A549 (cell line): ENCODE measurements at regions not wholly inside any gene's neighbourhood (a gene's known extent, or its start where the extent isn't known, plus 50 kb on each side); places are given as distances from the start of the nearest gene placed in this dataset.

Experiments used
- CBX2 ChIP-seq: fragments of 200-600 bp; sonication (generic); IDR thresholded peaks from 2 replicates; pipeline ENCODE4 v1.6.1; 2016; ENCODE audit warnings: low read depth, mild to moderate bottlenecking, borderline replicate concordance
- CEBPB ChIP-seq, 2 experiments: fragments of >200 bp in 1 of 2; sonication (Bioruptor Twin) in 1 of 2; formaldehyde crosslinking in 1 of 2; IDR thresholded peaks; 2 replicates each; pipeline ENCODE4 v1.6.1; 2012 to 2016
- EHMT2 ChIP-seq: fragments of 200-600 bp; sonication (generic); IDR thresholded peaks from 2 replicates; pipeline ENCODE4 v1.6.1; 2016; ENCODE audit warnings: antibody characterized with exemption, low read depth, mild to moderate bottlenecking, moderate library complexity
- EP300 ChIP-seq, 2 experiments: fragments of >200 bp; sonication (Bioruptor Twin); formaldehyde crosslinking; IDR thresholded peaks; 2 replicates in 1 of 2; 3 replicates in 1 of 2; pipeline ENCODE4 v1.6.1; 2016 to 2017
- ESRRA ChIP-seq: fragments of 150-350 bp; IDR thresholded peaks from 2 replicates; pipeline ENCODE4 v1.6.1; 2014; ENCODE audit warnings: mild to moderate bottlenecking, low read length, borderline replicate concordance
- MYC ChIP-seq: IDR thresholded peaks from 2 replicates; pipeline ENCODE4 v1.6.1; 2012; ENCODE audit warnings: mild to moderate bottlenecking, inconsistent platforms, low read length, improper control_type of control experiment, borderline replicate concordance
- NR3C1 ChIP-seq: fragments of >200 bp; sonication (Bioruptor Twin); formaldehyde crosslinking; IDR thresholded peaks from 3 replicates; pipeline ENCODE4 v1.6.1; 2017
- POLR2A ChIP-seq: IDR thresholded peaks from 2 replicates; pipeline ENCODE4 v1.6.1; 2012; ENCODE audit warnings: mild to moderate bottlenecking, low read length
- POLR2AphosphoS2 ChIP-seq: conservative IDR thresholded peaks from 2 replicates; pipeline ENCODE4 v1.6.1; 2012; ENCODE audit warnings: low read length, improper control_type of control experiment, inconsistent platforms
- RCOR1 ChIP-seq: fragments of 150-350 bp; IDR thresholded peaks from 2 replicates; pipeline ENCODE4 v1.6.1; 2014; ENCODE audit warnings: antibody characterized with exemption, low read length, low read depth
- SREBF2 ChIP-seq: fragments of 450-650 bp; IDR thresholded peaks from 2 replicates; pipeline ENCODE4 v1.6.1; 2014; ENCODE audit warnings: mild to moderate bottlenecking, moderate library complexity
- ZSCAN20 ChIP-seq: fragments of 250-450 bp; sonication (Bioruptor Pico); IDR thresholded peaks from 2 replicates; pipeline ENCODE4 v1.8.0; 2022; ENCODE audit warnings: mild to moderate bottlenecking, moderate library complexity
- TF ChIP-seq, protein P1 (sequence below): fragments of >200 bp; sonication (Bioruptor Twin); formaldehyde crosslinking; IDR thresholded peaks from 3 replicates; pipeline ENCODE4 v1.5.1; 2016
- TF ChIP-seq, protein P2 (sequence below): fragments of 200-600 bp; sonication (generic); IDR thresholded peaks from 2 replicates; pipeline ENCODE4 v1.6.1; 2016; ENCODE audit warnings: antibody characterized with exemption, mild to moderate bottlenecking, moderate library complexity

DNA sequence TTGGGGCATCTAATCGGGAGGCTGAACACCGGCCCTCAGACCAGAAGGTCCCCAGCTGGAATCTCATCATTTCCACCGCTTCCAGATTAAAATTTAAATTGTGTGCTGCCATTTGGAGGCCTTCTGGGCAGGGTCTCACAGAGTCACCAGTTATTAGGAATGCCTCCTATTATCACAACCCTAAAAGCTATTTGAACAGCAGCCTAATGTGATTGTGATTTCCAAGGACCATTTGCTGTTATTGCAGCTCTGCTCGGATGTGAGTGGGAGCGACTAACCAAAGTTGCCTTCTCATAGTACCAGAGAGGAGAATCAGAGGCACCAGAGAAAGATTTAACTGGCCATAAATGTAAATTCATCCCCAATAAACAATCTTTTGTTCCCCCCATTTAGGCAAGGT, 277.3 kb downstream of the RNF144B start:
- TF ChIP-seq MYC, result no peak
- TF ChIP-seq, protein P1, sequence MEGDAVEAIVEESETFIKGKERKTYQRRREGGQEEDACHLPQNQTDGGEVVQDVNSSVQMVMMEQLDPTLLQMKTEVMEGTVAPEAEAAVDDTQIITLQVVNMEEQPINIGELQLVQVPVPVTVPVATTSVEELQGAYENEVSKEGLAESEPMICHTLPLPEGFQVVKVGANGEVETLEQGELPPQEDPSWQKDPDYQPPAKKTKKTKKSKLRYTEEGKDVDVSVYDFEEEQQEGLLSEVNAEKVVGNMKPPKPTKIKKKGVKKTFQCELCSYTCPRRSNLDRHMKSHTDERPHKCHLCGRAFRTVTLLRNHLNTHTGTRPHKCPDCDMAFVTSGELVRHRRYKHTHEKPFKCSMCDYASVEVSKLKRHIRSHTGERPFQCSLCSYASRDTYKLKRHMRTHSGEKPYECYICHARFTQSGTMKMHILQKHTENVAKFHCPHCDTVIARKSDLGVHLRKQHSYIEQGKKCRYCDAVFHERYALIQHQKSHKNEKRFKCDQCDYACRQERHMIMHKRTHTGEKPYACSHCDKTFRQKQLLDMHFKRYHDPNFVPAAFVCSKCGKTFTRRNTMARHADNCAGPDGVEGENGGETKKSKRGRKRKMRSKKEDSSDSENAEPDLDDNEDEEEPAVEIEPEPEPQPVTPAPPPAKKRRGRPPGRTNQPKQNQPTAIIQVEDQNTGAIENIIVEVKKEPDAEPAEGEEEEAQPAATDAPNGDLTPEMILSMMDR, result no peak
- TF ChIP-seq EP300 (IDR thresholded peaks at IDR 0.05), result no peak
- no peak for TF ChIP-seq CEBPB (IDR thresholded peaks at IDR 0.05)
- no peak for TF ChIP-seq ZSCAN20 (CRISPR knock-in tag)
- TF ChIP-seq RCOR1, result no peak
- TF ChIP-seq, protein P2, sequence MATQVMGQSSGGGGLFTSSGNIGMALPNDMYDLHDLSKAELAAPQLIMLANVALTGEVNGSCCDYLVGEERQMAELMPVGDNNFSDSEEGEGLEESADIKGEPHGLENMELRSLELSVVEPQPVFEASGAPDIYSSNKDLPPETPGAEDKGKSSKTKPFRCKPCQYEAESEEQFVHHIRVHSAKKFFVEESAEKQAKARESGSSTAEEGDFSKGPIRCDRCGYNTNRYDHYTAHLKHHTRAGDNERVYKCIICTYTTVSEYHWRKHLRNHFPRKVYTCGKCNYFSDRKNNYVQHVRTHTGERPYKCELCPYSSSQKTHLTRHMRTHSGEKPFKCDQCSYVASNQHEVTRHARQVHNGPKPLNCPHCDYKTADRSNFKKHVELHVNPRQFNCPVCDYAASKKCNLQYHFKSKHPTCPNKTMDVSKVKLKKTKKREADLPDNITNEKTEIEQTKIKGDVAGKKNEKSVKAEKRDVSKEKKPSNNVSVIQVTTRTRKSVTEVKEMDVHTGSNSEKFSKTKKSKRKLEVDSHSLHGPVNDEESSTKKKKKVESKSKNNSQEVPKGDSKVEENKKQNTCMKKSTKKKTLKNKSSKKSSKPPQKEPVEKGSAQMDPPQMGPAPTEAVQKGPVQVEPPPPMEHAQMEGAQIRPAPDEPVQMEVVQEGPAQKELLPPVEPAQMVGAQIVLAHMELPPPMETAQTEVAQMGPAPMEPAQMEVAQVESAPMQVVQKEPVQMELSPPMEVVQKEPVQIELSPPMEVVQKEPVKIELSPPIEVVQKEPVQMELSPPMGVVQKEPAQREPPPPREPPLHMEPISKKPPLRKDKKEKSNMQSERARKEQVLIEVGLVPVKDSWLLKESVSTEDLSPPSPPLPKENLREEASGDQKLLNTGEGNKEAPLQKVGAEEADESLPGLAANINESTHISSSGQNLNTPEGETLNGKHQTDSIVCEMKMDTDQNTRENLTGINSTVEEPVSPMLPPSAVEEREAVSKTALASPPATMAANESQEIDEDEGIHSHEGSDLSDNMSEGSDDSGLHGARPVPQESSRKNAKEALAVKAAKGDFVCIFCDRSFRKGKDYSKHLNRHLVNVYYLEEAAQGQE, result no peak
- TF ChIP-seq ESRRA, result no peak
- no peak for TF ChIP-seq POLR2AphosphoS2
- no peak for TF ChIP-seq POLR2A
- no peak for TF ChIP-seq EHMT2
- TF ChIP-seq CBX2, result no peak
- no peak for TF ChIP-seq SREBF2
- no peak for TF ChIP-seq NR3C1
